GM06990 (cell line): ENCODE measurements at regions not wholly inside any gene's neighbourhood (a gene's known extent, or its start where the extent isn't known, plus 50 kb on each side); places are given as distances from the start of the nearest gene placed in this dataset.
"Not testable (repeated sequence)": the region's sequence is repeated elsewhere in the genome, so short reads cannot be mapped to it uniquely, and the experiment has no call there.

Experiments
- DNase-seq: peaks from one replicate; pipeline ENCODE4 v3.0.0-alpha.2; 2011; ENCODE audit not compliant: insufficient read length; ENCODE audit errors: extremely low read depth
- H3K27me3 ChIP-seq: replicated peaks from 2 replicates; pipeline ENCODE4 v1.6.0; 2011; ENCODE audit warnings: low read length; ENCODE audit not compliant: control insufficient read depth, insufficient read depth
- H3K36me3 ChIP-seq: 2 replicates; pipeline ENCODE4 v1.5.1; 2011; ENCODE audit warnings: low read length; ENCODE audit not compliant: control insufficient read depth, insufficient read depth
- H3K4me3 ChIP-seq: replicated peaks from 2 replicates; pipeline ENCODE4 v1.5.1; 2011; ENCODE audit warnings: low read depth, mild to moderate bottlenecking, control low read depth, low read length
- TF ChIP-seq, protein P1 (sequence below): IDR thresholded peaks from 2 replicates; pipeline ENCODE4 v1.5.1; 2011; ENCODE audit warnings: low read length, control low read depth, mild to moderate bottlenecking, inconsistent platforms; ENCODE audit not compliant: insufficient read depth, poor library complexity, severe bottlenecking

GRCh38 chr12:60211244-60211643 is 615.4 kb downstream of the SLC16A7 start:
- Histone ChIP-seq H3K36me3 (no peaks in the 10 kb centered on the region), H3K4me3 (no peak overlapping the region), H3K27me3 (no peaks in the 10 kb centered on the region)
- TF ChIP-seq, protein P1, sequence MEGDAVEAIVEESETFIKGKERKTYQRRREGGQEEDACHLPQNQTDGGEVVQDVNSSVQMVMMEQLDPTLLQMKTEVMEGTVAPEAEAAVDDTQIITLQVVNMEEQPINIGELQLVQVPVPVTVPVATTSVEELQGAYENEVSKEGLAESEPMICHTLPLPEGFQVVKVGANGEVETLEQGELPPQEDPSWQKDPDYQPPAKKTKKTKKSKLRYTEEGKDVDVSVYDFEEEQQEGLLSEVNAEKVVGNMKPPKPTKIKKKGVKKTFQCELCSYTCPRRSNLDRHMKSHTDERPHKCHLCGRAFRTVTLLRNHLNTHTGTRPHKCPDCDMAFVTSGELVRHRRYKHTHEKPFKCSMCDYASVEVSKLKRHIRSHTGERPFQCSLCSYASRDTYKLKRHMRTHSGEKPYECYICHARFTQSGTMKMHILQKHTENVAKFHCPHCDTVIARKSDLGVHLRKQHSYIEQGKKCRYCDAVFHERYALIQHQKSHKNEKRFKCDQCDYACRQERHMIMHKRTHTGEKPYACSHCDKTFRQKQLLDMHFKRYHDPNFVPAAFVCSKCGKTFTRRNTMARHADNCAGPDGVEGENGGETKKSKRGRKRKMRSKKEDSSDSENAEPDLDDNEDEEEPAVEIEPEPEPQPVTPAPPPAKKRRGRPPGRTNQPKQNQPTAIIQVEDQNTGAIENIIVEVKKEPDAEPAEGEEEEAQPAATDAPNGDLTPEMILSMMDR = no peak
- no peak for DNase-seq

- H3K27me3 ChIP-seq = no peaks in the 10 kb centered on the region
- H3K36me3 ChIP-seq = no peaks in the 10 kb centered on the region
- no peak for DNase-seq
- TF ChIP-seq, protein P1 = no peak
- H3K4me3 ChIP-seq = no peak overlapping the region
Measured at GRCh38 chr12:60212159-60213000, 616.6 kb downstream of the SLC16A7 start.

GRCh38 chr12:60213272-60213671 is 617.4 kb downstream of the SLC16A7 start:
- not testable (repeated sequence) for H3K4me3 ChIP-seq, DNase-seq, H3K27me3 ChIP-seq, H3K36me3 ChIP-seq

GRCh38 chr12:60216226-60216625 is 620.4 kb downstream of the SLC16A7 start:
- H3K27me3 ChIP-seq = no peaks in the 10 kb centered on the region
- DNase-seq = no peak
- H3K4me3 ChIP-seq = no peak overlapping the region
- TF ChIP-seq, protein P1 = no peak
- no peaks in the 10 kb centered on the region for H3K36me3 ChIP-seq

GRCh38 chr12:60223242-60223641 is 627.4 kb downstream of the SLC16A7 start:
- no peaks in the 10 kb centered on the region for H3K27me3 ChIP-seq
- TF ChIP-seq, protein P1 = no peak
- H3K4me3 ChIP-seq = no peak overlapping the region
- no peaks in the 10 kb centered on the region for H3K36me3 ChIP-seq
- no peak for DNase-seq

DNA sequence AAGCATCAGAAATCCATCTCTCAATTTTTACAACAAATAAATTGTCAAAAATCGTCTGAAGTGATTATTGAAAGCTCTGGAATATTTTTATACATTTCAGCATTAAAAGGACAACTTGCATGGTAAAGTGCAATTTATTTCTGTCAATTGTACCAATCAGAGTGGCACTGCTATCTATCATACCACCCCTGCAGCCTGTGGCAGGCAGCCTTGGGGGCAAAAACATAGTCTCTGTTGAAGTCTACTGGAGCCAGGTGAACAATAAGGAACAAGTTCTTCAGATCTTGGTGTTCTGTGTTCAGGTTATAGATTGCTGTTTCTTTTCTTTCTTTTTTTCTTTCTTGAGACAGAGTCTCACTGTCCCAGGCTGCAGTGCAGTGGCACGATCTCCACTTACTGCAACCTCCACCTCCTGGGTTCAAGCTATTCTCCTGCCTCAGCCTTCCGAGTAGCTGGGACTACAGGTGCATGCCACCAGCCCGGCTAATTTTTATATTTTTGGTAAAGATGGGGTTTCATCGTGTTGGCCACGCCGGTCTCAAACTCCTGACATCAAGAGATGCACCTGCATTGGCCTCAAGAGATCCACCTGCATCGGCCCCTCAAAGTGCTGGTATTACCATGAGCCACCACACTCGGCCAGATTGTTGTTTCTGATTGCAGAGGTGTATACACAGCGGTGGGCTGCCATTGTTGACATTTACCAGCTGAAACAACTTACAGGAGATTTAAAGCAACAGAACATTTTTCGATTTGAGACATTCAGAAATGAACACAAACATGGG is 629.6 kb downstream of the SLC16A7 start:
- TF ChIP-seq, protein P1 = no peak
- Histone ChIP-seq H3K27me3 (no peaks in the 10 kb centered on the region), H3K4me3 (no peak overlapping the region), H3K36me3 (no peaks in the 10 kb centered on the region)
- no peak for DNase-seq
